VCaP (cell line): ENCODE measurements at regions not wholly inside any gene's neighbourhood (a gene's known extent, or its start where the extent isn't known, plus 50 kb on each side); places are given as distances from the start of the nearest gene placed in this dataset.
"Not testable (repeated sequence)": the region's sequence is repeated elsewhere in the genome, so short reads cannot be mapped to it uniquely, and the experiment has no call there.

Source experiments
- H3K27ac ChIP-seq: fragments of 450-650 bp; 2 replicates; pipeline ENCODE4 v1.5.1; 2017
- CTCF ChIP-seq: fragments of 450-650 bp; conservative IDR thresholded peaks from 2 replicates; pipeline ENCODE4 v1.5.1; 2017; ENCODE audit warnings: mild to moderate bottlenecking, moderate library complexity

GRCh38 chr7:35970458-35970857 is 169.6 kb downstream of the SEPTIN7 start:
- TF ChIP-seq CTCF, result no peak

DNA sequence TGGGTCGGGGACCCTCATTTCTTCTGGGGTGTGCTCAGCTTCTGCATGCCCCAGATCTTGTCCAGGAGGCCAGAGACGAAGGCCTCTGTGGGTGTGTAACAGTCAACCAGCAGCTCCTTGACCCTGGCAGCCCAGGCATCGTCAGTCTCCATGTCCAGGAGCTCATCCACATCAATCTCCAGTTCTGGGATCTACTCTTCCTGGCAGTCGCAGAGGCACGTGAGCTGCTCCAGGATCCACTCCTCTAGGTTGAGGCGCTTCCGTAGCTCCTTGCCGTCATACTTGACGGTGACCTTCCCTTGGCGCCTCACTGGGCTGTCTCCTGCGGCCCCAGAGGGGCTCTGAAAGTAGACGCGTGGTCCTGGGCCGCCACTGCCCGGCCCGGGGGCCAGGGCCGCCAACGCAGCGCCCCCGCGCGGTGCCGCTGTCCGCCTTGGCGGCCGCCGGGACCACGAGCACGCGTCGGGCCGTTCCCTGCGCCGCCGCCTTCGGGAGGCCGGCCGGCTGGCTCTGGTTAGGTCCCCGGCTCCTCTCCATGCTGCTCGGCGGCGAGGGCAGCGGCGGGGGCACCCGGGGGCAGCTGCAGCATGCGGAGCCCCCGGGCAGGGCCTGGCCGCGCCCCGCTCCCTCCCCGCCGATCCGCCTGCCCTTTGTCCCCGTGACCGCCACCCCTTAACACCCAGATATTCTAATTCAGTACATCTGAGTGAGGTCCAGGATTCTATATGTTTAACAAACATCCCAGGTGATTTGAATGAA is 170.5 kb downstream of the SEPTIN7 start:
- no peak for TF ChIP-seq CTCF
- H3K27ac ChIP-seq, result no peak overlapping the region

More at GRCh38 chr7:35970458-35970857, 169.6 kb downstream of the SEPTIN7 start:
- no peak overlapping the region for H3K27ac ChIP-seq

GRCh38 chr7:35975851-35976454 is 175.1 kb downstream of the SEPTIN7 start:
- H3K27ac ChIP-seq, result peak overlapping the region; percentile 19; the same call in 1 of the 2 replicates
- TF ChIP-seq CTCF, result peak; percentile 82

DNA sequence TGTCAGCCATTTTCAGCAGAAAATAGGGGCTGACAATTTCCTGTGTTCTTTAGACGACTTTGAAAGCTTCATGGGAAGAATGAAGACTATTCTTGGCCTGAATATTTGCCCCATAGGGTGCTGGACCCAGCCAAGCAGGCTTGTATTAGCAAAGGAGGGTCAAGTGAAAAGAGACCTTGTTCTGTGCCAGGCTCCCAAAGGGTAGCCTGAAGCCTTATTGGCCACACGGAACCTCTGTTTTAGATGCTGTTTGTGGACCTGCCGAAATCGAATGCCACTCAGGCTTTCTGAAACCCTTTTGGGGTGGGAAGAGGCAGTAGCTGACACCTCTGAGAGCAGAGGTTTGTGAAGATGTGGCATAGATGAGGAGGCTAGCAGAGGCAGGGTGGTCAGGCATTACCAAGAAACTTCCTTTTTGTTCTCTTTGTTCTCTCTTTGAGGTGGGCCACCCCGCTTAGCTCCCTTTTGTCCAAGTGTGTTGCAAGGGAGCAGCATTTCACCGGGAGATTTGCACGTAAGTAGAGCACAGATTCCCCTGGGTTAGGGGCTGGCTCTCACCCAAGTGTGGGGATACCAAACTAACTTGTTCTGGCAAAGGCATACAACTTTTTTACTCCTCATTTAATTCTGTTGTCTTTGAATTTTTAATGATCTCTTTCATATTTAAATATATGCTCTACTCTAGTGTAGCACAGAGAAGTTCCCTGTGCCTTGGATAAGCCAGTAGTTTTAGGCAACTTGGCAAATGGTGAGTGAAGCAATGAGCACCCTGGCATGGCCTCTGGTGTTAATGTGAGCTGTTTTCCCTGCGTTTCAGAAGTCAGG is 174.0 kb upstream of the EEPD1 start:
- not testable (repeated sequence) for H3K27ac ChIP-seq

DNA sequence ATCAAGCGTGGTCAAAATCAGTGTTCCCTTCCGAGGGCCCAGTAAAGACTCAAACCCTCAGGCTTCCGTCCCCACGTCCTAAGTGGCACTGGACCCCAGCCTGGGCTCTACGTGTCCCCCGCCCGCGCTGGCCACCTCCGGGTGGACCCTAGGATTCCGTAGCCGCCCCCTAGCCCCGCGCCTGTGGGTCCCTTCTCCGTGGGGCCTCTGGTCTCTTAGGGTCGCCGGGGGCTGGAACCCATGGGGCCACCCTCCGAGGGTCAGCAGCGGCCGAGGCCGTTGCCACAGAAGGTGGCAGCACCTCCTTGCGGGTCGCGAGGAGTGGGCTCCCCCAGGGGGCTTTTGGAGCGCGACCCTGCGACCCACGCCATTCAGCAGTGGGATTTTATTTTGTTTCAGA is 170.5 kb upstream of the EEPD1 start:
- no peak for TF ChIP-seq CTCF
- H3K27ac ChIP-seq, result no peak overlapping the region

DNA sequence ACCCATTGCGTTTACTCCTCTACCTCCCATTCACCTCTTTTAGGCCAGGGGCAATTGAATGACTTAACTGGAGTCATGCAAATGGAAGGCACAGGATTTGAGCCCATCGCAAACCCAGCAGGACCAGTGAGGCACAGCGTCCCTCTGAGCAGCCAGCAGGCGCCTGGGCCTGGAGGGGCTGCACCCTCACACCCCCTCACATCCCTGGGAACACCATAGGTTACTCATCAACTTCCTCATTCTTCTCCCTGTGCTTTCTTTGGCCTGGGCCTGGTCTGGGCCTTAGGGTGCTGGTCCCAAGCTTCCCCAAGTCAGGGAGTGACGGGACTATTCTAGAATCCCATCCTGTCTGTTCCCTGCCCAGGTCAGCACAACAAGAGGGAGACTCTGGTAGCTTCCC is 169.4 kb upstream of the EEPD1 start:
- no peak overlapping the region for H3K27ac ChIP-seq
- TF ChIP-seq CTCF, result no peak

DNA sequence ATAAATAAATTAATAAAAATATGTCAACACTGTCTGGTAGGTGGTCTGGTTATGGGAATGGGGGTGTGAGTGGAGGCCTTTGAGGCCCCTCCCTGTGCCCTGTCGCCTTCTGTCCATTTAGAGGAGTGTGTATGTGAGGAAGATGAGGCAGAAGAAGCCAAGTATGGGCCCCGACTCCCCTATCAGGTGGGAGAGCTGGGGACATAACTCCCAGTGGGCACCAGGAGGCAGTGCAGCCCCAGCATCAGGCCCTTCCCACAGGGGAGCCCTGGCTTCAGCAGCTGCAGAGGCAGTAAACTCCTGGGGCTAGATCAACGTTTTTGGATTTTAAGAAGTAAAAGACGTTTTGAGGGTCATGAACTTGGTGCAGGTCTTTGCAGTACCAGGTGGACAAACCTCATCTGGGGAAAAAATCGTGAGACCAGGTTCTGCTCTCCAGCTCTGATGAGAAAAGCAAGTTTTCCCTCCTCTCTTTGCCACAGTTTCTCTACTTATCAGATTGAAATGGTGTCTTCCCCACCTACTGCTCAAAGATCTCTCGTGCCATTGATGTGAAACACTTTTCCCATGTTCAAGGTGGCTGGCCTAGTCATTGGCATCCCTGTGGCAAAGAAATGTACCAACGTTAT is 167.8 kb upstream of the EEPD1 start:
- no peak overlapping the region for H3K27ac ChIP-seq
- peak; percentile 93 for TF ChIP-seq CTCF
